Liver (tissue), 8 donors: ENCODE measurements at regions not wholly inside any gene's neighbourhood (a gene's known extent, or its start where the extent isn't known, plus 50 kb on each side); places are given as distances from the start of the nearest gene placed in this dataset.

Experiments
- DNase-seq: peaks from one replicate; pipeline ENCODE4 v3.0.0-alpha.2; 2017; ENCODE audit warnings: low spot score
- H3K27ac ChIP-seq, 2 donors: one replicate each; pipeline ENCODE4 v1.7.0; 2013; ENCODE audit warnings: inconsistent platforms in 2 of 2, low read length in 2 of 2, control low read depth in 1 of 2, low read depth in 1 of 2, mild to moderate bottlenecking in 1 of 2
- H3K27me3 ChIP-seq, 4 donors: one replicate each; pipeline versions ENCODE4 v1.6.1 to v1.7.0; 2013; ENCODE audit warnings: low read length in 3 of 4, inconsistent platforms in 1 of 4, mild to moderate bottlenecking in 1 of 4, moderate library complexity in 1 of 4; ENCODE audit not compliant: control insufficient read depth in 4 of 4, insufficient read depth in 4 of 4
- H3K36me3 ChIP-seq, 4 donors: one replicate each; pipeline versions ENCODE4 v1.6.1 to v1.7.0; 2013; ENCODE audit warnings: low read length in 3 of 4, mild to moderate bottlenecking in 3 of 4, low read depth in 1 of 4, moderate library complexity in 1 of 4; ENCODE audit not compliant: control insufficient read depth in 4 of 4, insufficient read depth in 3 of 4
- H3K4me1 ChIP-seq, 4 donors: one replicate each; pipeline versions ENCODE4 v1.6.1 to v1.7.0; 2013; ENCODE audit warnings: low read length in 3 of 4, mild to moderate bottlenecking in 3 of 4, moderate library complexity in 1 of 4; ENCODE audit not compliant: control insufficient read depth in 4 of 4, insufficient read depth in 4 of 4
- H3K4me3 ChIP-seq, 3 donors: one replicate each; pipeline versions ENCODE4 v1.6.1 to v1.7.0; 2013; ENCODE audit warnings: low read length in 3 of 3, control low read depth in 1 of 3, low read depth in 1 of 3, mild to moderate bottlenecking in 1 of 3
- H3K9ac ChIP-seq, 2 donors: one replicate each; pipeline ENCODE4 v1.7.0; 2013; ENCODE audit warnings: low read length in 2 of 2, mild to moderate bottlenecking in 2 of 2, moderate library complexity in 2 of 2, control low read depth in 1 of 2, low read depth in 1 of 2
- H3K9me3 ChIP-seq, 4 donors: one replicate each; pipeline versions ENCODE4 v1.6.1 to v1.7.0; 2013; ENCODE audit warnings: low read length in 3 of 4; ENCODE audit not compliant: control insufficient read depth in 4 of 4
- ATF3 ChIP-seq: IDR thresholded peaks from 2 replicates; pipeline ENCODE4 v1.6.1; 2016; ENCODE audit warnings: antibody characterized with exemption
- CTCF ChIP-seq: fragments of 150-350 bp; IDR thresholded peaks from 2 replicates; pipeline ENCODE4 v1.5.1; 2017; ENCODE audit warnings: improper control_type of control experiment, low read depth, low read length; ENCODE audit not compliant: missing input control
- EGR1 ChIP-seq, 2 donors: IDR thresholded peaks; 2 replicates each; pipeline ENCODE4 v1.6.1; 2016 to 2018; ENCODE audit warnings: antibody characterized with exemption in 2 of 2, low read depth in 2 of 2
- FOXA1 ChIP-seq: IDR thresholded peaks from 2 replicates; pipeline ENCODE4 v1.6.1; 2016; ENCODE audit warnings: antibody characterized with exemption
- FOXA2 ChIP-seq: IDR thresholded peaks from 2 replicates; pipeline ENCODE4 v1.6.1; 2016; ENCODE audit warnings: antibody characterized with exemption
- GABPA ChIP-seq, 2 donors: IDR thresholded peaks in 1 of 2; conservative IDR thresholded peaks in 1 of 2; 2 replicates each; pipeline ENCODE4 v1.6.1; 2016; ENCODE audit warnings: antibody characterized with exemption in 2 of 2, mild to moderate bottlenecking in 1 of 2, moderate library complexity in 1 of 2
- HNF4A ChIP-seq, 2 donors: conservative IDR thresholded peaks; 2 replicates each; pipeline ENCODE4 v1.6.1; 2016; ENCODE audit warnings: antibody characterized with exemption in 2 of 2, mild to moderate bottlenecking in 2 of 2
- HNF4G ChIP-seq: IDR thresholded peaks from 2 replicates; pipeline ENCODE4 v1.6.1; 2016; ENCODE audit warnings: antibody characterized with exemption
- JUND ChIP-seq, 2 donors: IDR thresholded peaks; 2 replicates each; pipeline ENCODE4 v1.6.1; 2016; ENCODE audit warnings: antibody characterized with exemption in 2 of 2
- MAX ChIP-seq: IDR thresholded peaks from 2 replicates; pipeline ENCODE4 v1.6.1; 2016; ENCODE audit warnings: antibody characterized with exemption
- RAD21 ChIP-seq, 2 donors: IDR thresholded peaks; 2 replicates each; pipeline ENCODE4 v1.6.1; 2016; ENCODE audit warnings: antibody characterized with exemption in 2 of 2, mild to moderate bottlenecking in 2 of 2
- REST ChIP-seq: IDR thresholded peaks from 2 replicates; pipeline ENCODE4 v1.6.1; 2016; ENCODE audit warnings: antibody characterized with exemption, mild to moderate bottlenecking
- RXRA ChIP-seq, 2 donors: IDR thresholded peaks; 2 replicates each; pipeline ENCODE4 v1.6.1; 2017 to 2018; ENCODE audit warnings: antibody characterized with exemption in 2 of 2, mild to moderate bottlenecking in 1 of 2
- SP1 ChIP-seq: IDR thresholded peaks from 2 replicates; pipeline ENCODE4 v1.6.1; 2018; ENCODE audit warnings: antibody characterized with exemption, mild to moderate bottlenecking
- TAF1 ChIP-seq: conservative IDR thresholded peaks from 2 replicates; pipeline ENCODE4 v1.6.1; 2016; ENCODE audit warnings: antibody characterized with exemption, mild to moderate bottlenecking
- YY1 ChIP-seq: IDR thresholded peaks from 2 replicates; pipeline ENCODE4 v1.6.1; 2016; ENCODE audit warnings: antibody characterized with exemption, mild to moderate bottlenecking
- ZBTB33 ChIP-seq: IDR thresholded peaks from 2 replicates; pipeline ENCODE4 v1.6.1; 2016; ENCODE audit warnings: antibody characterized with exemption
- WGBS: extraction: QIAGEN DNeasy Blood & Tissue Kit; methylation state at CpG from one replicate; pipeline ENCODE4 v1.1.7; 2013; 5-methylcytosine and 5-hydroxymethylcytosine counted together
- donor health status: healthy.
- donor health status: healthy.
- donor health status: healthy.
- donor health status: healthy.
- donor health status: healthy.

GRCh38 chr14:97402279-97402678 is 605.1 kb downstream of the VRK1 start:
- 38% methylated on average over 2 of the region's 2 CpGs for WGBS
- DNase-seq: no peak
- peaks cover 0 to 3% (median 0%) of the 10 kb centered on the region in 4 donors for H3K27me3 ChIP-seq
- H3K4me1 ChIP-seq: no peaks in the 10 kb centered on the region
- no peak overlapping the region for H3K27ac ChIP-seq
- TF ChIP-seq EGR1 (IDR thresholded peaks at IDR 0.05; ENCODE audit: low read depth in 2 of 2): no peak
- TF ChIP-seq HNF4G: no peak
- TF ChIP-seq FOXA2: no peak
- no peak for TF ChIP-seq REST
- H3K36me3 ChIP-seq: no peaks in the 10 kb centered on the region
- H3K9me3 ChIP-seq: no peaks in the 10 kb centered on the region
- H3K4me3 ChIP-seq: no peak overlapping the region
- no peak overlapping the region for H3K9ac ChIP-seq

GRCh38 chr14:97407701-97408407 is 610.7 kb downstream of the VRK1 start:
- peaks cover 0 to 24% (median 7%) of the 10 kb centered on the region in 4 donors for H3K27me3 ChIP-seq
- no peak for DNase-seq
- H3K36me3 ChIP-seq: no peaks in the 10 kb centered on the region
- H3K9me3 ChIP-seq: no peaks in the 10 kb centered on the region
- no peak overlapping the region for H3K27ac ChIP-seq
- no peak overlapping the region for H3K9ac ChIP-seq
- no peak overlapping the region for H3K4me3 ChIP-seq
- H3K4me1 ChIP-seq: peaks cover 0 to 4% (median 0%) of the 10 kb centered on the region in 4 donors
- TF ChIP-seq ZBTB33 (no peak), HNF4A (conservative IDR thresholded peaks at IDR 0.05) (no peak), YY1 (no peak), ATF3 (no peak), GABPA (IDR thresholded peaks at IDR 0.05 in 1 of 2, conservative IDR thresholded peaks at IDR 0.05 in 1 of 2) (no peak), MAX (no peak), REST (no peak), RAD21 (IDR thresholded peaks at IDR 0.05) (no peak), FOXA1 (no peak), JUND (IDR thresholded peaks at IDR 0.05) (no peak), RXRA (IDR thresholded peaks at IDR 0.05) (no peak), CTCF (no peak), FOXA2 (no peak), SP1 (no peak), HNF4G (no peak), TAF1 (no peak), EGR1 (IDR thresholded peaks at IDR 0.05; ENCODE audit: low read depth in 2 of 2) (no peak)
- 39% methylated on average over 17 of the region's 17 CpGs for WGBS
